ENCODE measurements at regions not wholly inside any gene's neighbourhood (a gene's known extent, or its start where the extent isn't known, plus 50 kb on each side); places are given as distances from the start of the nearest gene placed in this dataset.

DNA sequence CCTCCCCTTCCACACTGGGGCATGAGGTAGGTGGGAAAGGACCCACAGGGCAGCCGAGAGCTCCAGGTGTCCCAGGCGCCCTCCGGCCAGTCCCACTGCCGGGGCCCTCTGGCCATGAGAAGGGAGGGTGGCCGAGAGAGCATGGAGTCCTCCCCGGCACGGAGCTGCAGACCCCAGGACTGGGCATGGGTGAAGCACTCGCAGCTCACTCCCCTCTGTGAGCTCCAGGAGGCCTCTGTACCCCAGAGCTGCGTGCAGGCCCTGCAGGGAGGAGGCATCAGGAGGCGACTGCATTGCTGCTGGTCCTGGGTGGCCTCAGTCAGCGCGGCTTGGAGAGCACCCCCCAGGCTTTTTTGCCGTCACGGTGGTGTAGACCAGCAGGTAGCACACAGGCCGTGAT is 80.1 kb upstream of the TTC34 start:
- H3K4me1 Mint-ChIP-seq (ENCODE audit: low read depth), result no peaks in the 10 kb centered on the region
- H3K36me3 Mint-ChIP-seq (ENCODE audit: low read depth), result no peaks in the 10 kb centered on the region
- CTCF ChIA-PET, result no interaction called here
- H3K9me3 Mint-ChIP-seq (ENCODE audit: insufficient read depth), result no peaks in the 10 kb centered on the region
- no peaks in the 10 kb centered on the region for H3K27me3 Mint-ChIP-seq (ENCODE audit: low read depth)
- DNase-seq (no peak), ATAC-seq (no peak)
- H3K27ac Mint-ChIP-seq, result no peak overlapping the region
- H3K4me3 Mint-ChIP-seq, result no peak overlapping the region
- POLR2A ChIA-PET, result no interaction called here

DNA sequence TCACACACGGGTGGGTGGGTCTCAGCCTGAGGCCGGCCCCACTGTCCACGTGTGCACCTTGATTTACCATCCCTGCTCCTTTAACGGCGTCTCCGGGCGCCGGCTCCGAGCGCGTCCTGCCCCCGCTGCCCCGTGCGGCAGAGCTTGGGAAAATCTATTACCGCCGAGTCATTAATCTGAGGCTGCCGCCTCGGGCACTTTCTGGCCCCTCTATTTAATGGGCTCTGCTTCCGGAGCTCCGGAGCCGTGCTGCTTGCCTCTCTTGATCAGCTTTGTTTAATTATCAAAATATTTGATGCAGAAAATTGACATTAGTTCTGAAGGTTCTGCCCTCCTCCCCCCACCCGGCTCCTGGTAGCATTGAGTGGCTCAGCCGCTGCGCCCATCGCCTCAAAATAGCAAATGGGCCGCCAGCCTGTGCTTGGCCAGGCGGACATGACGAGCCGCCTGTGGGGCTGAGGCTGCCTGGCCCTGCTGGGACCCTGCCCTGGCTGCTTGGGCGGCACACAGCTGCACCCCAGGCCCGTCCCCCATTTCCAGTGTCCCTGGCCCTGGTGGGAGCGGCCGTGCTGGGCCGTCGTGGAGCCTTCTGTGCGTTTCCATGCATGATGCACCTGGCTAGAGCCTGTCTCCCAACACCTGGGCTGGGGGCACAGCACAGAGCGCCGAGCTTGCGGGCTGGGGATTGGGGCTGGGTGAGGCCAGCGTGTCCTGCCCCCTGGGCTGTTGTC is 81.6 kb upstream of the TTC34 start:
- Mint-ChIP-seq H3K27ac (no peak overlapping the region), H3K9me3 (ENCODE audit: insufficient read depth) (no peaks in the 10 kb centered on the region), H3K36me3 (ENCODE audit: low read depth) (no peaks in the 10 kb centered on the region), H3K4me3 (no peak overlapping the region), H3K4me1 (ENCODE audit: low read depth) (no peaks in the 10 kb centered on the region), H3K27me3 (ENCODE audit: low read depth) (no peaks in the 10 kb centered on the region)
- CTCF ChIA-PET, result no interaction called here
- POLR2A ChIA-PET, result no interaction called here
- DNase-seq (no peak), ATAC-seq (no peak)

DNA sequence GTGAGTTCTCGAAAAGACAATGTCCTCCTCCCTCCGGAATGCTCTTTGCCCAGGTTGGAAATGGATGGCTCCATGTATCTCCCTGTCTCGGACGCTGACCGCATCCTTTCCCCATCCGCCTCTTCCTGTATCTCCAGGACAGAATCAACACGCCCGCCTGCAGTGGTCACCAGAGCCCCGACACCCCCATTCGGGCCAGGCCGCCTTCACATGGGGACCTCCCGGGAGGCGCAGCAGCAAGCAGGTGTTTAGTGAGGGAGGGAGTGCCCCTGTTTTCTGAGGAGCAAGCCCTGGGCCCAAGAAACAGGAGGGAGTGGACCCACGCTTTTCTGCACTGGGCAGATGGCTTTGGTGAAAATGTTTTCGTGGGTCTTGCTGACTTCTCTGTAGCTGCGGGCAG is 83.5 kb upstream of the TTC34 start:
- no peaks in the 10 kb centered on the region for H3K4me1 Mint-ChIP-seq (ENCODE audit: low read depth)
- H3K9me3 Mint-ChIP-seq (ENCODE audit: insufficient read depth), result no peaks in the 10 kb centered on the region
- DNase-seq (no peak), ATAC-seq (no peak)
- ChIA-PET POLR2A (interaction anchor here (0.7 kb wide), 1 partner anchor 31 kb away, joined by 3 read pairs; no protein-coding TSS in a partner anchor), CTCF (no interaction called here)
- no peak overlapping the region for H3K27ac Mint-ChIP-seq
- no peaks in the 10 kb centered on the region for H3K27me3 Mint-ChIP-seq (ENCODE audit: low read depth)
- no peaks in the 10 kb centered on the region for H3K36me3 Mint-ChIP-seq (ENCODE audit: low read depth)
- no peak overlapping the region for H3K4me3 Mint-ChIP-seq

DNA sequence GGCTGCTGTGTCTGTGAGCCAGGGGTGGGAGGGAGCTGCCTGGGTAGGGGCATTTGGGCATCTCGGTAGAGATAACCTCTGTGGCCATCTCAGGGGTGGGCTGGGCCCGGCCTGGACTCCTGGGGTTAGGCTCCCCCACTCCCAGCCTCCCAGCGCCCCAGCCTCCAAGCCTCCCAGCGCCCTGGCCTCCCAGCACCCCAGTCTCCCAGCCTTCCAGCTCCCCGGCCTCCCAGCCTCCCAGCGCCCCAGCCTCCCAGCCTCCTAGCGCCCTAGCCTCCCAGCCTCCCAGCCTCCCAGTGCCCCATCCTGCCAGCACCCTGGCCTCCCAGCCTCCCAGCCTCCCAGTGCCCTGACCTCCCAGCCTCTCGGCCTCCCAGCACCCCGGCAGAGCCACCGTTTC is 85.1 kb upstream of the TTC34 start:
- CTCF ChIA-PET, result no interaction called here
- no peak for ATAC-seq
- no peaks in the 10 kb centered on the region for H3K36me3 Mint-ChIP-seq (ENCODE audit: low read depth)

DNA sequence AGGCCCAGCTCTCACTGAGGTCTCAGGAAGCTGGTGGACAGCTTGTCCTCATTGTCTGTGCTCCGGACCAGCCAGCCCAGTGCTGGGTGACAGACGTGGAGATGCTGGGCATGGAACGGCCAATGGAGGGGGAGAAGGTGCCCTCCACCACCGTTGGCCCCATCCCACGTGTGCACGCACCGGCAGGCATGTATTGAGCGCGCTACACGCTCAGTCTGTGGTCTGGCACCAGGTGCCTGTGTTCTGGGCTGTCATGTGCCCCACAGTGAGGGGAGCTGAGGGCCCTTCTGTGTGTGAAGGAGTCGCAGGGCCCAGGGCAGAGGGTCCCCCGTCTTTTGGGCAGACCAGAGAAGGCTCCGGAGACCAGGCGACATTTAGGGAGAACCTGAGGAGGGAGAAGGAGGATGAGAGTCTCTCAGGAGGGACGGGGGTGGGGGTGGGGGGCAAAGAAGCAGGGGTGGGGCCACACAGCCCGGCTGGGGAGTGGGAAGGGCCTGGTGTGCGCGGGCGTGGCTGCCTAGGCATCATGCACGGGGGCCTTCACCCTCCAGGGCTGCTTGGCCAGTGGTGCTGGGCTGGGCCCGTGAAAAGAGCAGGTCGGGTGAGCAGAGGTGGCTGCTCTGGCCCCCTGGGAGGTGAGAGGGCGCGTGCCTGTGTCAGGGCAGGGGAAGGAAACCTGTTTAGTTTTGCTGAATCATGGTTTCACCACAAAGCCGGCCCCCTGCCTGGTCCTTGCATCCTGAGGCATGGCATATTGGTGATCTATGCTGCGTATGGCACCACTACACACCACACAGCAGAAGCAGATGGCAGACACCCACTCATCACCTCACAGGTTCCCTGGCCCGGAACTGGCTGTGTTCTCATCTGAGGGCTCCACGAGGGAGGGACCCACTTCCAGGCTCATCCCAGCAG is 86.7 kb upstream of the TTC34 start:
- H3K4me1 Mint-ChIP-seq (ENCODE audit: low read depth), result no peaks in the 10 kb centered on the region
- ChIA-PET POLR2A (no interaction called here), CTCF (no interaction called here)
- H3K27ac Mint-ChIP-seq, result no peak overlapping the region
- H3K27me3 Mint-ChIP-seq (ENCODE audit: low read depth), result no peaks in the 10 kb centered on the region
- DNase-seq (no peak), ATAC-seq (no peak)
- H3K36me3 Mint-ChIP-seq (ENCODE audit: low read depth), result no peaks in the 10 kb centered on the region
- H3K9me3 Mint-ChIP-seq (ENCODE audit: insufficient read depth), result no peaks in the 10 kb centered on the region
- H3K4me3 Mint-ChIP-seq, result no peak overlapping the region

More for the DNA sequence above, 85.1 kb upstream of the TTC34 start:
- H3K27me3 Mint-ChIP-seq (ENCODE audit: low read depth), result no peaks in the 10 kb centered on the region
- no peak overlapping the region for H3K27ac Mint-ChIP-seq
- H3K4me3 Mint-ChIP-seq, result no peak overlapping the region
- H3K4me1 Mint-ChIP-seq (ENCODE audit: low read depth), result no peaks in the 10 kb centered on the region
- no peaks in the 10 kb centered on the region for H3K9me3 Mint-ChIP-seq (ENCODE audit: insufficient read depth)
- no peak for DNase-seq
- POLR2A ChIA-PET, result no interaction called here

DNA sequence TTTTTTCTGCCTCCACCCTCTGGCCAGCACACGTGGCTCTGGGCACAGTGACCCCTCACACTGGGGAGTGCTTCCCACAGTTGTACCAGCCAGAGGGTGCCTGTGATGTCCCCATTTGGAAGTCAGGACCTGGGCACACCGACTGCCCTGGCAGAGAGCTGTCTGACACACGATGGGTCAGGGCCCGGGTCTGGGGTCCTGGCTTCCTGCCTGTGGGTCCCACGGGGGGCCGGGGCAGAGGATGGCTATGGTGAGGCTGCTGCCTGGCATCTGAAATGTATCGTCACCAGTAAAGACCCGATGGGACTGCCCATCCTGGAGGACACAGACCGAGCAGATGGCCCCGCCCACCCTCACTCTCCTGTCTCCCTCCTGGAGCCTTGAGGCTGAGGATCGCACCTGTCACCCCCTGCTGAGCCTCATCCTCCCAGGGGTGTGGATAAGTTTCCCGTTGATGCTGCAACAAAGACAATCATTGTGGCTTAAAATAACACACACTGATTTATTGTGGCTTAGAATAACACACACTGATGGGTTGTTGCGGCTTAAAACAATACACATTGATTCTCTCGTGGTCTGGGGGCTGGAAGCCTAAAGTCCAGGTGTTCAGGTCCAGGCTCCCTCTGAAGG is 88.8 kb upstream of the TTC34 start:
- Mint-ChIP-seq H3K36me3 (ENCODE audit: low read depth) (no peaks in the 10 kb centered on the region), H3K27ac (no peak overlapping the region), H3K9me3 (ENCODE audit: insufficient read depth) (no peaks in the 10 kb centered on the region), H3K4me1 (ENCODE audit: low read depth) (no peaks in the 10 kb centered on the region), H3K27me3 (ENCODE audit: low read depth) (no peaks in the 10 kb centered on the region), H3K4me3 (no peak overlapping the region)
- ChIA-PET CTCF (no interaction called here), POLR2A (no interaction called here)
- DNase-seq, result no peak
- no peak for ATAC-seq

DNA sequence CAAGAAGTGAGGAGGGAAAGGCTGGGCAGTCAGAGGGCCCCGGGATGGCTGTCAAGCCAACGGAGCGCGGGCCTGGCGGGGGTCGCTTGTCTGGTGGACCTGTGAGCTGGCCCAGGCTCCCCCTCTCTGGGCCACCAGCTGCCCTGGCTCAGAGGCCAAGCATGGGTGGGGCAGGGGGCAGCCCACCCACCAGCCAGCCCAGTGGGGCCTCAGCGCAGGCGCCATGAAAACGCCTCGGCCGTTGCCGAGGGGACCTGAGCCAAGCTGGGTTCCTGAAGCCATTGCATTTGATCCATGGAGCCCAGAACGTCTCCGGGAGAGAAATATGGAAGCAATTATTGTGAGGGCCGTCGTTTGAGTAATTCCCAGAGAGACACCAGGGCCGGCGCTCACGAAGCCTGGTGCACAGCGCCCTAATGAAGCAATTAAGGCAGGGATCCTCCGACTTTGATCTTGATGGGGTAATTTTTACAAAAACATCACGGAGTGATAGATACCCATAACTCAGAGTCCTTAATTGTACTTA is 90.5 kb upstream of the TTC34 start:
- Mint-ChIP-seq H3K27ac (no peak overlapping the region), H3K36me3 (ENCODE audit: low read depth) (peaks cover 2% of the 10 kb centered on the region), H3K9me3 (ENCODE audit: insufficient read depth) (peaks cover 5% of the 10 kb centered on the region), H3K4me1 (ENCODE audit: low read depth) (no peaks in the 10 kb centered on the region), H3K27me3 (ENCODE audit: low read depth) (no peaks in the 10 kb centered on the region), H3K4me3 (no peak overlapping the region)
- CTCF ChIA-PET, result no interaction called here
- ATAC-seq, result no peak
- DNase-seq, result no peak
- POLR2A ChIA-PET, result no interaction called here

DNA sequence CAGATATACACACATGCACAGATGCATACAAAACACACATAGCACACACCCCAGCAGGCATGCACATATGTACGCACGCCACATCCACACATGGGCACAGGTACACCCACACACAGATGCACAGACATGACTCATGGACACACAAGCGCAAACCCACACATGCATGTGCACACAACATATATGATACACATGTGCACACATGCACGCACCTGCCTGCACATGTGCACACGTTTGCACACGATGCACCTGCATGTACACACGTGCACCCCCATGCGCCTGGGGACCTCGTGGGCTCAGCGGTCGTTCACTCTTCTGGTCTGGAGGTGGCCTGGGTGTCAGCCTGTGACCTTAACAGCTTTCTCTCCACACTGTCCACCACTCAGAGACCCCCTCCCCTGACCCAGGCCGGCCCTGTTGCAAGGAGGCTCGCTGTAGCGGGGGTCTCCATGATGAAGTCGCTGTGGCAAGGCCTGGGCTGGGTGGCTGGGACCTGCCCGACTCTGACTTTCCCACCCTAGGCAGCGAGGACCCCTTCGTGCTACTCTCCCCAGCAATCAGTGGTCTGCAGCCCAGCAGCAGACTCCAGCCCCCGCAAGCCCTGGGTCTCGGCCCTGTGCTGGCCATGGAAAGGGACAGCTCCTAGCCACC is 92.1 kb upstream of the TTC34 start:
- Mint-ChIP-seq H3K9me3 (ENCODE audit: insufficient read depth) (peaks cover 5% of the 10 kb centered on the region), H3K4me3 (no peak overlapping the region), H3K27ac (no peak overlapping the region), H3K36me3 (ENCODE audit: low read depth) (peaks cover 2% of the 10 kb centered on the region), H3K27me3 (ENCODE audit: low read depth) (no peaks in the 10 kb centered on the region), H3K4me1 (ENCODE audit: low read depth) (no peaks in the 10 kb centered on the region)
- ATAC-seq, result no peak
- no peak for DNase-seq
- CTCF ChIA-PET, result no interaction called here
- POLR2A ChIA-PET, result no interaction called here

DNA sequence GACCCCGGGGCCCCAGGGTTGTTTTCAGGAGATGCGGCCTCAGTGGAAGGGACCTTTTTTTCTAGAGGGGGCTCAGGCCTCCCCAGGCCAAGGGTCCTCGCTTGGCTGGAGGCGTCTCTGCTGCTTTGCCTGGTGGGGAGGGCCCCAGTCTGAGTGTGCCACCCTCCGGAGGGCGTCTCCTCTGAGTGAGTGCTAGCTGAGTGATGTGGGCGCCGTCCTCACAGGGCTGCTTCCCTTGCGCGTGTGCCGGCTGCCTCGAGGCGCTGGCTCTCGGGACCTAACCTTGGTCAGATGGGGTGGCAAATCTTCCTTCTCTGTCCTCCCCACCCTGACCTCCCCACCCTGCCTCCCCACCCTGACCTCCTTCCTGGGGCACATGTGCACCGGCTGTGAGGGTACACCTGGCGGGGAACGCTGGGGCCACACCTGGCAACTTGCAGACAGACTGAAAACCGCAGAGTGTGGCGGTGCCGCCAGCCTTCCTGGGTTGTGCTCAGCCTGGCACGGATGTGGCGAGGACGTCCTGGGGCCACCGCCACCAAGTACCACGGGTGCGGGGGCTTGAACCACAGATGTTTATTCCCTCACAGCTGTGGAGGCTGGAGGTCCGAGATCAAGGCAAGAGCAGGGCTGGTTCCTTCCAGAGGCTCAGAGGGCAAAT is 93.0 kb upstream of the TTC34 start:
- DNase-seq, result no peak
- no peak for ATAC-seq
- Mint-ChIP-seq H3K4me3 (no peak overlapping the region), H3K27ac (no peak overlapping the region), H3K27me3 (ENCODE audit: low read depth) (no peaks in the 10 kb centered on the region), H3K4me1 (ENCODE audit: low read depth) (no peaks in the 10 kb centered on the region), H3K36me3 (ENCODE audit: low read depth) (peaks cover 2% of the 10 kb centered on the region), H3K9me3 (ENCODE audit: insufficient read depth) (peaks cover 5% of the 10 kb centered on the region)
- POLR2A ChIA-PET, result no interaction called here
- CTCF ChIA-PET, result no interaction called here

DNA sequence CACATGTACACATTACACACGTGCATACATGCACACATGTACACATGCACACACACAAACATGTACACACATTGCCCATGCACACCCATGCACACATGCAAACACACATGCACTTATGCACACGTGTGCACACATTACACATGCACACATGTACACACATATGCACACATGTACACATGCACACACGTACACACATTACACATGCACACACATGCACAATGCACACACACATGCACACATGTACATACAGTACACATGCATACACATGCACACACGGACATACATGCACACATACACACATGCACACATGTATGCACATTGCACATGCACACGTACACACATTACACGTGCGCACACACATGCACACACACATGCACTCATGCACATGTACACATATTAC is 95.3 kb upstream of the TTC34 start:
- Mint-ChIP-seq H3K9me3 (ENCODE audit: insufficient read depth) (peaks cover 5% of the 10 kb centered on the region), H3K27ac (no peak overlapping the region), H3K27me3 (ENCODE audit: low read depth) (no peaks in the 10 kb centered on the region), H3K36me3 (ENCODE audit: low read depth) (peaks cover 2% of the 10 kb centered on the region), H3K4me1 (ENCODE audit: low read depth) (no peaks in the 10 kb centered on the region), H3K4me3 (no peak overlapping the region)
- ChIA-PET POLR2A (no interaction called here), CTCF (no interaction called here)
- ATAC-seq (no peak), DNase-seq (no peak)

DNA sequence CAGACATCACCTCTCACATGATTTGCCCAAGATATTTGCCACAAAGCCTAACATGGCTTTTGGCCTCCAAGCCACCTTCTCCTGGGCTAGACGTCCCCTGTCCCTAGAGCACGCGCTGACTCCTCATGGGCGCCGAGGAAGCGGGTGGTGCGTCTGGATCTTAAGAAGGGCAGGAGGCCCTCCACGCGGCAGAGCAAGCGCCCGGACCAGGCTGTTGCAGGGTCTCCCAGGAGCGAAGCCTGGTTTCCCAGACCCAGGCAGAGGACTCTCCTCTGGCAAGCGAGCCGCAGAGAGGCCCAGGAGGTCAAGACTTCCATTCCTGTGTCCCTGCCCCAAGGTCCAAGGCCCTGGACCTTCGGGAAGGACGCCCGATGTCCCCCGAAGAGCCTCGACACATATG is 101.7 kb upstream of the TTC34 start:
- no peaks in the 10 kb centered on the region for H3K4me1 Mint-ChIP-seq (ENCODE audit: low read depth)
- no peaks in the 10 kb centered on the region for H3K9me3 Mint-ChIP-seq (ENCODE audit: insufficient read depth)
- no peak overlapping the region for H3K4me3 Mint-ChIP-seq
- H3K27ac Mint-ChIP-seq, result no peak overlapping the region
- H3K36me3 Mint-ChIP-seq (ENCODE audit: low read depth), result no peaks in the 10 kb centered on the region
- DNase-seq (no peak), ATAC-seq (no peak)
- H3K27me3 Mint-ChIP-seq (ENCODE audit: low read depth), result no peaks in the 10 kb centered on the region
- POLR2A ChIA-PET, result no interaction called here
- CTCF ChIA-PET, result no interaction called here

Data from activated CD8-positive, alpha-beta T cell treated with anti-CD3 and anti-CD28 coated beads, Interleukin-2, amount 10 ng/mL, durations not matched to agents 7 days and 5 days (primary cell).